Lower lobe of right lung (tissue), 2 donors: ENCODE measurements at regions not wholly inside any gene's neighbourhood (a gene's known extent, or its start where the extent isn't known, plus 50 kb on each side); places are given as distances from the start of the nearest gene placed in this dataset.

ENCODE experiments used
- ATAC-seq, 2 donors: fragments of 200-7000 bp; cut with Tn5 transposase; one replicate each; pipeline ENCODE4 v1.9.1; 2020 to 2022; ENCODE audit warnings: mild to moderate bottlenecking in 2 of 2, moderate library complexity in 2 of 2
- DNase-seq: peaks from one replicate; pipeline ENCODE4 v3.0.0-alpha.2; 2020
- H3K27ac ChIP-seq: fragments of 200-600 bp; one replicate; pipeline ENCODE4 v1.8.0; 2022
- H3K27me3 ChIP-seq: fragments of 200-600 bp; one replicate; pipeline ENCODE4 v1.8.0; 2022; ENCODE audit warnings: low read depth
- H3K36me3 ChIP-seq: fragments of 200-600 bp; one replicate; pipeline ENCODE4 v1.8.0; 2022; ENCODE audit warnings: mild to moderate bottlenecking
- H3K4me1 ChIP-seq: fragments of 200-600 bp; one replicate; pipeline ENCODE4 v1.8.0; 2022
- H3K4me3 ChIP-seq: fragments of 200-600 bp; one replicate; pipeline ENCODE4 v1.8.0; 2022; ENCODE audit warnings: mild to moderate bottlenecking
- H3K9me3 ChIP-seq: fragments of 200-600 bp; one replicate; pipeline ENCODE4 v1.8.0; 2022
- intact Hi-C: fragments of 100-400 bp; cut with DNase I; formaldehyde crosslinking; loops from one replicate; pipeline ENCODE4 v1.11.0; 2022
- TF ChIP-seq, protein P1 (sequence below): fragments of 200-600 bp; IDR thresholded peaks from one replicate; pipeline ENCODE4 v1.8.0; 2022; ENCODE audit warnings: antibody characterized with exemption, mild to moderate bottlenecking
- donor health status: DM: no; HTN: yes; CAD: no; lungs with severe emphysema.

DNA sequence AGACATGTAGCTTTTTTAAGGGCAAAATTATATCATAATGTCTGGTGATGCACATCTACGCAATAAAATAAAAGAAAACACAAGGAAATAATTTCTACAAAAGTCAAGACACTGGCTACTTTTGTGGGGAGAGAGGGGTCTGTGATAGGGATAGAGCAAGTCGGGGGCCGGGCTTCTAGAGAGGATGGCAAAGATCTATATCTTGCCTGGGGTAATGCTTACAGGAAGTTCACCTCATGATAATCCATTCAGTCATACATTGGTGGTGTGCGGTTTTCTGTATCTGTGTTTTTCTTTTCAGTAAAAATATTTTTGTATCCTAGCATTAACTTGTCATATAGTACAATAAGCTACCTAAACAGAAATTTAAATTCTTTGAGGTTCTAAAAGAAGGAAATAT, 178.8 kb downstream of the ARRDC4 start:
- Histone ChIP-seq H3K4me3 (no peak overlapping the region), H3K36me3 (no peaks in the 10 kb centered on the region), H3K9me3 (no peaks in the 10 kb centered on the region), H3K27ac (no peak overlapping the region), H3K4me1 (no peaks in the 10 kb centered on the region), H3K27me3 (no peaks in the 10 kb centered on the region)
- ATAC-seq (no peak), DNase-seq (no peak)
- intact Hi-C loops = no loop called here
- TF ChIP-seq, protein P1, sequence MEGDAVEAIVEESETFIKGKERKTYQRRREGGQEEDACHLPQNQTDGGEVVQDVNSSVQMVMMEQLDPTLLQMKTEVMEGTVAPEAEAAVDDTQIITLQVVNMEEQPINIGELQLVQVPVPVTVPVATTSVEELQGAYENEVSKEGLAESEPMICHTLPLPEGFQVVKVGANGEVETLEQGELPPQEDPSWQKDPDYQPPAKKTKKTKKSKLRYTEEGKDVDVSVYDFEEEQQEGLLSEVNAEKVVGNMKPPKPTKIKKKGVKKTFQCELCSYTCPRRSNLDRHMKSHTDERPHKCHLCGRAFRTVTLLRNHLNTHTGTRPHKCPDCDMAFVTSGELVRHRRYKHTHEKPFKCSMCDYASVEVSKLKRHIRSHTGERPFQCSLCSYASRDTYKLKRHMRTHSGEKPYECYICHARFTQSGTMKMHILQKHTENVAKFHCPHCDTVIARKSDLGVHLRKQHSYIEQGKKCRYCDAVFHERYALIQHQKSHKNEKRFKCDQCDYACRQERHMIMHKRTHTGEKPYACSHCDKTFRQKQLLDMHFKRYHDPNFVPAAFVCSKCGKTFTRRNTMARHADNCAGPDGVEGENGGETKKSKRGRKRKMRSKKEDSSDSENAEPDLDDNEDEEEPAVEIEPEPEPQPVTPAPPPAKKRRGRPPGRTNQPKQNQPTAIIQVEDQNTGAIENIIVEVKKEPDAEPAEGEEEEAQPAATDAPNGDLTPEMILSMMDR = no peak

DNA sequence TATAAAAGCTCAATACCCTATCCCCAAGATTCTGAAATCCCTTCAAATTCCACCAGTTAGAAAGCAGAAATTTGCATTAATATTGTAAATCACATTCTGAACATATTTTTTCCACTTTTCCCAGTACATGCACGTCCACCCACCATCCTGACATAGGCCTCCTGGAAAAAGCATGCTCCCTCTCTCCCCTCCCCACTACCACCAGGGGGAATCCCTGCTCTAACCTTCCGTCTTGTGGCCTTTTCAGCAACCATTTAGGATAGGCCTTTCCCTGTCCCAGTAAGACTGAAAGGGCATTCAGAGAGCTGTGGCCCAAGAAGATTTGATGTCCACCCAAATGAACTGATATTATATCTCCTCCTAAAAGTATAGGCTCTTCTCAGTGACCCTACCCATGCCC, 182.1 kb downstream of the ARRDC4 start:
- no peak for DNase-seq
- TF ChIP-seq, protein P1 = no peak
- no peaks in the 10 kb centered on the region for H3K9me3 ChIP-seq
- no peak overlapping the region for H3K4me3 ChIP-seq
- H3K27ac ChIP-seq = no peak overlapping the region
- no peaks in the 10 kb centered on the region for H3K4me1 ChIP-seq
- ATAC-seq = no peak
- no peaks in the 10 kb centered on the region for H3K36me3 ChIP-seq
- H3K27me3 ChIP-seq = peaks cover 3% of the 10 kb centered on the region
- intact Hi-C loops = no loop called here

DNA sequence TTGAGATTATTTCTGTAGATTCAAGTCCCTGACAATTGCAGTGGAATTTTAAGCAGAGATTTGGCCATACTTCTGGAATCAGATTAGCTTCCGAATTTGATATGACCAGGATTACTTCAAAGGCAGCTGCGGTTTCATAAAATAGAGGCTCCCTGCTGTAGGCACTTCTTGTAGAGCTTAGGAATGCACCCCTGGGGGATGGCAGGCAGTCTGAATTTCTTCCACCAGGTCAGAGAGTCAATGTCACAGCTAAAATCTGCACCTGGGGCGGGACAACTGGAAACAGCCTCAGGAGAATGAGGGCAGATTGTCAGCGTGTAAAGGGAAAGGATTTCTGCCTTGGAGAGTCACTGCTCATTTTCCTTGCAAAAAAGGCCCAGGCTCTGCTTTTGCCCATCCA, 182.6 kb downstream of the ARRDC4 start:
- Histone ChIP-seq H3K27me3 (peaks cover 3% of the 10 kb centered on the region), H3K4me1 (no peaks in the 10 kb centered on the region), H3K27ac (no peak overlapping the region), H3K4me3 (no peak overlapping the region), H3K36me3 (no peaks in the 10 kb centered on the region), H3K9me3 (no peaks in the 10 kb centered on the region)
- DNase-seq (no peak), ATAC-seq (no peak)
- TF ChIP-seq, protein P1 = no peak
- intact Hi-C loops = no loop called here

DNA sequence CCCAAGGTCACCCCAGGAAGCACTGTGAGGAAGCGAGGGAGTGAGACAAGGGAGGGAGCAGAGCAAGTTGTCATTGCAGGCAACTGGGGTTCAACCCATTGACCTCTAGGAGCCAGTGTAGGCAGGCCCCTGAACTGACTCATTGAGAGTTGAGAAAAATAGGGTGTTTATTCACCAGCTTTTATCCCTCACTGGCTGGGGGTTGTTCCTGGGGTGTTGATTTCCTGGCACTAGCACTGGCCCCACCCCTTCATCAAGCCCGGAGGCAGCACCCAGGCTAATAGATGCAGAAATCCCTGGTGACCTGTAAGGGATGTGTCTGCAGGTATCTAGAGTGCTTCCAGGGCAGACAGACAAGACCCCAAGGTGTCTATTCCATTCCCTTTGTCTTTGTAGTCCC, 183.9 kb downstream of the ARRDC4 start:
- Histone ChIP-seq H3K4me1 (no peaks in the 10 kb centered on the region), H3K9me3 (no peaks in the 10 kb centered on the region), H3K27me3 (peaks cover 3% of the 10 kb centered on the region), H3K36me3 (no peaks in the 10 kb centered on the region), H3K27ac (no peak overlapping the region), H3K4me3 (no peak overlapping the region)
- ATAC-seq (no peak), DNase-seq (no peak)
- TF ChIP-seq, protein P1 = no peak
- intact Hi-C loops = no loop called here

DNA sequence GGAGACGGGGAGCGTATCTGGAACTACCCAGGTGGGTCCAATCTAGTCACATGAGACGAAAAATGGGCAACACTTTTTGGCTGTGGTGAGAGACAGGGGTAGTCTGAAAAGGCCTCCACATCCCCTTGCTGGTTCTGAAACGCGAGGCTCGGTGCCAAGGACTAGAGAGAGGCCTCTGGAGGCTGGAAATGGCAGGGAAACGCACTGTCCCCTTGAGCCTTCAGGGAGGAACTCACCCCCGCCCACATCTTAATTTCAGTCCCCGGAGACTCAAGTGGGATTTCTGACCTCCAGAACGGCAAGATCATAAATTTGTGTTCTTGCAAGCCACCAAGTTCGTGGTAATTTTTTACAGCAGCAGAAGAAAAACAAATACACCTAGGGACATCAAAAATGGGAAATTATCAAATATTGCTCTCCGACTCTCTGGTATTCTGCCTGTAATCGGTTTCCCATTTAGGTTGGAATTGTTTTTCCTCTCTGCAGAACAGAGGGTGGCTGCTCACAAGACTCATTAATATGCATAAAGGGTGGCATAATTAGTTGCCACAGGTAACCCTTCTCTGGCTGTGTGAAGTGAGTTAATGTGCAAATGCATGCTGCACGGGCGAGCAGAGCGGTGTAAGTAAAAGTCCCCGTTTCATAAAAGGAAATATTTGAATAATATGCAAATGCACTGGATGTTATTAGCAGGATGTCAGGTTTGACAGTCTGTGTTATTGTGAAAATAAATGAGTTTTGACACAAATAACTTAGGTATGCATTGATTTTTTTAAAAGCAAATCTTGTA, 185.7 kb downstream of the ARRDC4 start:
- Histone ChIP-seq H3K36me3 (no peaks in the 10 kb centered on the region), H3K4me3 (no peak overlapping the region), H3K9me3 (no peaks in the 10 kb centered on the region), H3K27me3 (peaks cover 3% of the 10 kb centered on the region), H3K27ac (no peak overlapping the region), H3K4me1 (no peaks in the 10 kb centered on the region)
- TF ChIP-seq, protein P1 = no peak
- ATAC-seq = no peak
- DNase-seq = no peak
- intact Hi-C loops = no loop called here
